Tibial nerve (tissue), 4 donors: ENCODE measurements at regions not wholly inside any gene's neighbourhood (a gene's known extent, or its start where the extent isn't known, plus 50 kb on each side); places are given as distances from the start of the nearest gene placed in this dataset.

Experiments
- EP300 ChIP-seq, 2 donors: sonication (generic); formaldehyde crosslinking; IDR thresholded peaks; one replicate each; pipeline ENCODE4 v1.6.1; 2017; ENCODE audit warnings: antibody characterized with exemption in 2 of 2, mild to moderate bottlenecking in 1 of 2
- POLR2A ChIP-seq, 2 donors: fragments of 450-650 bp; IDR thresholded peaks; one replicate each; pipeline ENCODE4 v1.6.1; 2017; ENCODE audit warnings: antibody characterized with exemption in 2 of 2, mild to moderate bottlenecking in 2 of 2, moderate library complexity in 2 of 2
- TF ChIP-seq, protein P1 (sequence below), 5 experiments: fragments of 200-600 bp in 3 of 5; fragments of 450-650 bp in 2 of 5; sonication (generic) in 3 of 5; IDR thresholded peaks; one replicate each; pipeline ENCODE4 v1.5.1; 2016 to 2019; ENCODE audit warnings: antibody characterized with exemption in 5 of 5, mild to moderate bottlenecking in 3 of 5, moderate library complexity in 2 of 5

- TF ChIP-seq POLR2A (IDR thresholded peaks at IDR 0.05): no peak
- TF ChIP-seq, protein P1, sequence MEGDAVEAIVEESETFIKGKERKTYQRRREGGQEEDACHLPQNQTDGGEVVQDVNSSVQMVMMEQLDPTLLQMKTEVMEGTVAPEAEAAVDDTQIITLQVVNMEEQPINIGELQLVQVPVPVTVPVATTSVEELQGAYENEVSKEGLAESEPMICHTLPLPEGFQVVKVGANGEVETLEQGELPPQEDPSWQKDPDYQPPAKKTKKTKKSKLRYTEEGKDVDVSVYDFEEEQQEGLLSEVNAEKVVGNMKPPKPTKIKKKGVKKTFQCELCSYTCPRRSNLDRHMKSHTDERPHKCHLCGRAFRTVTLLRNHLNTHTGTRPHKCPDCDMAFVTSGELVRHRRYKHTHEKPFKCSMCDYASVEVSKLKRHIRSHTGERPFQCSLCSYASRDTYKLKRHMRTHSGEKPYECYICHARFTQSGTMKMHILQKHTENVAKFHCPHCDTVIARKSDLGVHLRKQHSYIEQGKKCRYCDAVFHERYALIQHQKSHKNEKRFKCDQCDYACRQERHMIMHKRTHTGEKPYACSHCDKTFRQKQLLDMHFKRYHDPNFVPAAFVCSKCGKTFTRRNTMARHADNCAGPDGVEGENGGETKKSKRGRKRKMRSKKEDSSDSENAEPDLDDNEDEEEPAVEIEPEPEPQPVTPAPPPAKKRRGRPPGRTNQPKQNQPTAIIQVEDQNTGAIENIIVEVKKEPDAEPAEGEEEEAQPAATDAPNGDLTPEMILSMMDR (IDR thresholded peaks at IDR 0.05): no peak
- TF ChIP-seq EP300 (IDR thresholded peaks at IDR 0.05): no peak
Measured at GRCh38 chr19:23851966-23852365, 62.7 kb upstream of the ZNF726 start.
